Stimulated activated naive B cell treated with anti-CD40 and anti-IgM and Interleukin-4, amounts not matched to agents 10 μg/mL and 1 μg/mL and 100 μg/mL, for 72 hours (primary cell): ENCODE measurements at regions not wholly inside any gene's neighbourhood (a gene's known extent, or its start where the extent isn't known, plus 50 kb on each side); places are given as distances from the start of the nearest gene placed in this dataset.
A peak's percentile ranks its signal among the peaks of the same experiment; 100 is the strongest.
"Not testable (repeated sequence)": the region's sequence is repeated elsewhere in the genome, so short reads cannot be mapped to it uniquely, and the experiment has no call there.

Source experiments
- ATAC-seq, 2 donors: fragments of 150-1000 bp; cut with Tn5 transposase; replicated peaks; 2 replicates each; pipeline ENCODE4 v1.10.0; 2021; ENCODE audit warnings: moderate library complexity in 1 of 2
- DNase-seq: peaks from one replicate; pipeline ENCODE4 v3.0.0; 2021
- H3K27ac Mint-ChIP-seq: one replicate; pipeline ENCODE4 v1.8.0; 2022; ENCODE audit warnings: mild to moderate bottlenecking, mixed read lengths
- H3K27me3 Mint-ChIP-seq, 2 donors: one replicate each; pipeline ENCODE4 v1.8.0; 2022; ENCODE audit warnings: mixed read lengths in 2 of 2
- H3K36me3 Mint-ChIP-seq, 2 donors: one replicate each; pipeline ENCODE4 v1.8.0; 2022; ENCODE audit warnings: mixed read lengths in 2 of 2, mild to moderate bottlenecking in 1 of 2
- H3K4me1 Mint-ChIP-seq, 2 donors: one replicate each; pipeline ENCODE4 v1.8.0; 2022; ENCODE audit warnings: mixed read lengths in 2 of 2, mild to moderate bottlenecking in 1 of 2
- H3K4me3 Mint-ChIP-seq, 2 donors: one replicate each; pipeline ENCODE4 v1.8.0; 2022; ENCODE audit warnings: mild to moderate bottlenecking in 2 of 2, mixed read lengths in 2 of 2, moderate library complexity in 1 of 2
- H3K9me3 Mint-ChIP-seq, 2 donors: one replicate each; pipeline ENCODE4 v1.8.0; 2022; ENCODE audit warnings: mixed read lengths in 2 of 2, mild to moderate bottlenecking in 1 of 2

DNA sequence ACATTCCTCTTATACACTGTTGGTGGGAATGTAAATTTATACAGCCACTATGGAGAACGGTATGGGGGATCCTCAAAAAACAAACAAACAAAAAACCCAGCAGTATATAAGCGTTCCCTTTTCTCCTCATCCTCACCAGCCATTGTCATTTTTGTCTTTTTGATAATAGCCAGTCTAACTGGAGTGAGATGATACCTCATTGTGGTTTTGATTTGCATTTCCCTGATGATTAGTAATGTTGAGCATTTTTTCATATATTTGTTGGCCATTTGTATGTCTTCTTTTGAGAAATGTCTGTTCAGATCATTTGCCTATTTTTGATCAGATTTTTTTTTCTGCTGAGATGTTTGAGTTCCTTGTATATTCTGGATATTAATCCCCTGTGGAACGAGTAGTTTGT lies 76.1 kb downstream of the TEX35 start:
- not testable (repeated sequence) for H3K27me3 Mint-ChIP-seq, H3K4me3 Mint-ChIP-seq, ATAC-seq, DNase-seq
- peak overlapping the region; percentile 21 for H3K27ac Mint-ChIP-seq
- H3K9me3 Mint-ChIP-seq, result peaks cover 8 to 13% of the 10 kb centered on the region in 2 donors
- peaks cover 45 to 82% of the 10 kb centered on the region in 2 donors for H3K4me1 Mint-ChIP-seq
- H3K36me3 Mint-ChIP-seq, result peaks cover 15 to 31% of the 10 kb centered on the region in 2 donors

GRCh38 chr1:178591811-178592210 lies 78.9 kb downstream of the TEX35 start:
- not testable (repeated sequence) for H3K27ac Mint-ChIP-seq, H3K27me3 Mint-ChIP-seq, DNase-seq, H3K4me3 Mint-ChIP-seq, ATAC-seq
- H3K9me3 Mint-ChIP-seq, result peaks cover 8 to 13% of the 10 kb centered on the region in 2 donors
- peaks cover 49 to 89% of the 10 kb centered on the region in 2 donors for H3K4me1 Mint-ChIP-seq
- peaks cover 15 to 25% of the 10 kb centered on the region in 2 donors for H3K36me3 Mint-ChIP-seq

DNA sequence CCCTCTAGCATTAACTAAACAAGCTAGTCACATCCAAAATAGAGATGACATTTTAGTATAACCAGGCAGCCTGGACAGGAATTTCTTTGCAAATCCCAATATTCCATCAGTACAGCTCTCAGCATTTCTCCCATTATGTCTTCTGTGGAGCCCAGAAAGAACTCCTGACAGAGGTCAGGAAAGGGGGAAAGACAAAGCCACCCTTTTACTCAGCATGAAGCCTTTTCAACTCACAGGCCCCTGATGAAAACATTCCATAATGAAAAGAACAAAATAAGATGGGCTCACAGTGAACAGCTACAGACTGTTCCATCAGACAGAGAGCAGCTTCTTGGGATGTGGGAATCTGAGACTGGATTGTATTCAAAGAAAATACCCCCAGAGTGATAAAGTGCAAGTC lies 80.6 kb downstream of the TEX35 start:
- Mint-ChIP-seq H3K27ac (no peak overlapping the region), H3K4me1 (peaks cover 50 to 88% of the 10 kb centered on the region in 2 donors), H3K36me3 (peaks cover 22 to 28% of the 10 kb centered on the region in 2 donors), H3K9me3 (peaks cover 16 to 18% of the 10 kb centered on the region in 2 donors), H3K27me3 (no peaks in the 10 kb centered on the region), H3K4me3 (no peak overlapping the region)
- DNase-seq (no peak), ATAC-seq (no peak)

- Mint-ChIP-seq H3K27ac (peak overlapping the region; percentile 10), H3K9me3 (peaks cover 16 to 17% of the 10 kb centered on the region in 2 donors), H3K4me1 (peaks cover 49 to 88% of the 10 kb centered on the region in 2 donors), H3K27me3 (no peaks in the 10 kb centered on the region), H3K36me3 (peaks cover 22 to 30% of the 10 kb centered on the region in 2 donors), H3K4me3 (no peak overlapping the region)
- no peak for ATAC-seq
- no peak for DNase-seq
Measured at GRCh38 chr1:178594133-178594532, 81.2 kb downstream of the TEX35 start.

GRCh38 chr1:178595491-178595890 lies 82.6 kb downstream of the TEX35 start:
- H3K27ac Mint-ChIP-seq, result no peak overlapping the region
- no peak overlapping the region for H3K4me3 Mint-ChIP-seq
- H3K36me3 Mint-ChIP-seq, result peaks cover 25 to 36% of the 10 kb centered on the region in 2 donors
- H3K27me3 Mint-ChIP-seq, result no peaks in the 10 kb centered on the region
- DNase-seq (no peak), ATAC-seq (no peak)
- H3K9me3 Mint-ChIP-seq, result peaks cover 22 to 26% of the 10 kb centered on the region in 2 donors
- peaks cover 57 to 88% of the 10 kb centered on the region in 2 donors for H3K4me1 Mint-ChIP-seq

DNA sequence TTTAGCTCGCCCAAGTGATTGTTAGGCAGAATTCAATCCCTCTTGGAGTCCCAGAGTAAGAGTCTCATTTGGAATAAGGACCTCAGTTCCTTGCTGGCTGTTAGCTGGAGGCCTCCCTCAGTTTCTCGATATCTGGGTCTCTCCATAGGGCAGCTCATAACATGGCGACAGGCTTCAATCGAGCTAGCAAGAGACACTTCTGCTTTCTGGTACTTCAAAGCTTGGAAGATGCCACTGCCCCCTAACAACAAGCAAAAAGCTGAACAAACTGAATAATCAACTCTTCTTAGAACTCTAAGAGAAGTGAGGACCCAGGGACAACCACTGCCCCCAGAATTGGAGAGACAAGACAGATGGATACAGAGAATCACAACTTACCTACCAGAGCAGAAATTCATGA lies 86.2 kb downstream of the TEX35 start:
- Mint-ChIP-seq H3K4me3 (peak overlapping the region; percentile 45 to 64), H3K27me3 (no peaks in the 10 kb centered on the region), H3K27ac (peak overlapping the region; percentile 95), H3K4me1 (peaks cover 46 to 90% of the 10 kb centered on the region in 2 donors), H3K9me3 (peaks cover 16 to 18% of the 10 kb centered on the region in 2 donors), H3K36me3 (peaks cover 16 to 23% of the 10 kb centered on the region in 2 donors)
- DNase-seq (no peak), ATAC-seq (peak; percentile 78 to 82)

DNA sequence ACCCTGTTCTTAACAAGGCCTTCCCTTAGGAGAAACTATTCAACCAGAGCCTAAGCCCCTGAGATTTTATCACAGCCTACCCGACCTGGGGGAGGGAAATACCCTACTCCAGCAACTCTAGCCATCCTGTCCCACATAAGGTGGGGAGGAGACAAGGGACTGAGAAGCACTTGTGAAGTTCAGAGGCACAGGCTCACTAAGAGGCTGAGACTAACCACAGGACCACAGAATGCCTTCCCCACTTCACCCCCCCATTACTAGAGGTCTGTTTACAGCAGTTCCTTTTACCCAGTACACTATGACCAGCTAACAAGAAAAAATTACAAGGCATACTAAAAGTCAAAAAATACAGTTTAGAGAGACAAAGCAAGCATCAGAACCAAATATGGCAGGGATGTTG lies 86.8 kb downstream of the TEX35 start:
- peak overlapping the region; percentile 95 for H3K27ac Mint-ChIP-seq
- H3K4me1 Mint-ChIP-seq, result peaks cover 42 to 89% of the 10 kb centered on the region in 2 donors
- ATAC-seq, result peak; percentile 86 to 90
- peaks cover 16 to 18% of the 10 kb centered on the region in 2 donors for H3K9me3 Mint-ChIP-seq
- no peak for DNase-seq
- peaks cover 16 to 23% of the 10 kb centered on the region in 2 donors for H3K36me3 Mint-ChIP-seq
- no peaks in the 10 kb centered on the region for H3K27me3 Mint-ChIP-seq
- no peak overlapping the region for H3K4me3 Mint-ChIP-seq

GRCh38 chr1:178603926-178604325 lies 91.0 kb downstream of the TEX35 start:
- Mint-ChIP-seq H3K9me3 (peaks cover 9 to 11% of the 10 kb centered on the region in 2 donors), H3K27ac (peak overlapping the region; percentile 89), H3K27me3 (no peaks in the 10 kb centered on the region), H3K4me3 (peak overlapping the region in 1 of 2 donors; percentile 45), H3K36me3 (peaks cover 9 to 18% of the 10 kb centered on the region in 2 donors), H3K4me1 (peaks cover 53 to 96% of the 10 kb centered on the region in 2 donors)
- DNase-seq (no peak), ATAC-seq (no peak)

GRCh38 chr1:178606839-178607238 lies 93.9 kb downstream of the TEX35 start:
- H3K36me3 Mint-ChIP-seq, result peaks cover 2 to 3% of the 10 kb centered on the region in 2 donors
- DNase-seq (no peak), ATAC-seq (no peak)
- H3K4me1 Mint-ChIP-seq, result peaks cover 40 to 97% of the 10 kb centered on the region in 2 donors
- no peaks in the 10 kb centered on the region for H3K27me3 Mint-ChIP-seq
- peaks cover 0 to 1% of the 10 kb centered on the region in 2 donors for H3K9me3 Mint-ChIP-seq
- peak overlapping the region; percentile 32 to 74 for H3K4me3 Mint-ChIP-seq
- peak overlapping the region; percentile 97 for H3K27ac Mint-ChIP-seq

DNA sequence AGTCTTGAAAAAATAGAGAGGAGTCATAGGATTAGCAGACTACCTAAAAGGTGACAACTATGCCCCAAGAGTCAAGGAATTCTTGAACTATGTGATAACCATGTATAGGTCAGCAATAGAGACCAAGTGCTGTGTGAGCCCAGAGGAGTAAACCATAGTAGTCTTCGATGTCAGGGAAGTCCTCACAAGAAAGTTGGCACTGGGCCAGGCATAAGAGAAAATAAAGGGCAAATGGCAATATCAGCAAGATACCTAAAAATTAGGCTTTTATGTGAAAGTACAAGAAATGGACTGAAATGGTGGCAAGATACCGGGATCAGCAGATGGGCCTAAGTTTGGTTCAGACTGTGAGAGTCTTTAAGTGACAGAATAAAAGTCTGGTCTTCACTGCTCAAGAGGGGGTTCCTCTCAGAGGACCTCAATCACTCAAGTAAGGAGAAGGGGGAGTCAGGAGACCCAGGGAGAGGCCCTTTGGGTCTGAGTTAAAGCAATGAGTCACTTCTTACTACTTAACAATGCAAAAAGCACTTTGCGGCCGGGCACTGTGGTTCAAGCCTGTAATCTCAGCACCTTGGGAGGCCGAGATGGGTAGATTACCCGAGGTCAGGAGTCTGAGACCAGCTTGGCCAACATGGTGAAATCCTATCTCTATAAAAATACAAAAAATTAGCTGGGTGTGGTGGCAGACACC lies 95.0 kb downstream of the TEX35 start:
- peaks cover 2 to 3% of the 10 kb centered on the region in 2 donors for H3K36me3 Mint-ChIP-seq
- H3K4me1 Mint-ChIP-seq, result peaks cover 40 to 97% of the 10 kb centered on the region in 2 donors
- H3K27ac Mint-ChIP-seq, result peak overlapping the region; percentile 97
- ATAC-seq (peak; percentile 78 to 79), DNase-seq (peak; percentile 82)
- H3K9me3 Mint-ChIP-seq, result peaks cover 0 to 1% of the 10 kb centered on the region in 2 donors
- H3K27me3 Mint-ChIP-seq, result no peaks in the 10 kb centered on the region
- peak overlapping the region; percentile 18 to 75 for H3K4me3 Mint-ChIP-seq

- no peak for DNase-seq
- Mint-ChIP-seq H3K27me3 (no peaks in the 10 kb centered on the region), H3K4me3 (peak overlapping the region; percentile 18 to 75), H3K4me1 (peaks cover 43 to 97% of the 10 kb centered on the region in 2 donors), H3K36me3 (peaks cover 2 to 3% of the 10 kb centered on the region in 2 donors), H3K9me3 (peaks cover 0 to 1% of the 10 kb centered on the region in 2 donors), H3K27ac (peak overlapping the region; percentile 97)
- no peak for ATAC-seq
Measured at GRCh38 chr1:178609015-178609414, 96.1 kb downstream of the TEX35 start.

- H3K36me3 Mint-ChIP-seq, H3K27me3 Mint-ChIP-seq, H3K9me3 Mint-ChIP-seq, DNase-seq, H3K4me3 Mint-ChIP-seq, ATAC-seq: not testable (repeated sequence)
- Mint-ChIP-seq H3K27ac (peak overlapping the region; percentile 51), H3K4me1 (peaks cover 36 to 88% of the 10 kb centered on the region in 2 donors)
Measured at GRCh38 chr1:178610690-178611410, 97.9 kb downstream of the TEX35 start.

DNA sequence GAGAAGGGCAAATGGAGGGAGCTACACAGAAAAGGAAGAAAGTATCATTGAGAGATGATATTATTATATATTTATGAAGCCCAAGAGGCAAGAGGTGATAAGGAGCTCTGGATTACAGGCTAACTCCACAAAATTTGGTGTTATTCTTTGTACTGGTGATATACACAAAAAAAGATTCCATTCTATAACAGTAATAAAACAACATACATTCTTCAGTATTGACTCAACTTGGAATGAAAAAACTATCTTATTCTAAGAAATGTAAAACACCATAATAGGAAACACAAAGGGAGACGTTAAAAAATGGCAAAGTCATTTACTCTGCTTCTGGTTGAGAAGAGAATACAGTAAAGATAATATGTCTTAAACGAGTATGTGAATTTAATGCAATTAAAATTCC lies 99.4 kb downstream of the TEX35 start:
- ATAC-seq (no peak), DNase-seq (no peak)
- Mint-ChIP-seq H3K9me3 (peaks cover 0 to 1% of the 10 kb centered on the region in 2 donors), H3K4me3 (no peak overlapping the region), H3K27me3 (no peaks in the 10 kb centered on the region), H3K36me3 (peaks cover 0 to 2% of the 10 kb centered on the region in 2 donors), H3K27ac (no peak overlapping the region), H3K4me1 (peaks cover 27 to 80% of the 10 kb centered on the region in 2 donors)

GRCh38 chr1:178613271-178613945 lies 100.5 kb downstream of the TEX35 start:
- peaks cover 0 to 1% of the 10 kb centered on the region in 2 donors for H3K9me3 Mint-ChIP-seq
- peaks cover 2 to 4% of the 10 kb centered on the region in 2 donors for H3K36me3 Mint-ChIP-seq
- peak overlapping the region; percentile 14 for H3K27ac Mint-ChIP-seq
- no peak overlapping the region for H3K4me3 Mint-ChIP-seq
- peaks cover 20 to 76% of the 10 kb centered on the region in 2 donors for H3K4me1 Mint-ChIP-seq
- DNase-seq, result no peak
- ATAC-seq, result no peak
- no peaks in the 10 kb centered on the region for H3K27me3 Mint-ChIP-seq
